Adrenal gland (tissue), 9 donors: ENCODE measurements at regions not wholly inside any gene's neighbourhood (a gene's known extent, or its start where the extent isn't known, plus 50 kb on each side); places are given as distances from the start of the nearest gene placed in this dataset.
"Not testable (repeated sequence)": the region's sequence is repeated elsewhere in the genome, so short reads cannot be mapped to it uniquely, and the experiment has no call there.

Experiments used
- DNase-seq, 7 donors: peaks; one replicate each; pipeline ENCODE4 v3.0.0-alpha.2; 2019 to 2020
- H3K27ac ChIP-seq, 5 donors: fragments of 200-600 bp; sonication (generic) in 4 of 5; 1 replicate in 3 of 5; 2 replicates in 2 of 5; pipeline versions ENCODE4 v1.5.1 to v1.8.0; 2016 to 2020; ENCODE audit warnings: mild to moderate bottlenecking in 1 of 5
- H3K27me3 ChIP-seq: fragments of 200-600 bp; 2 replicates; pipeline ENCODE4 v1.8.0; 2021
- H3K36me3 ChIP-seq, 2 donors: fragments of 200-600 bp; replicated peaks in 1 of 2; 1 replicate in 1 of 2; 2 replicates in 1 of 2; pipeline versions ENCODE4 v1.5.1 to v1.8.0; 2018 to 2022
- H3K4me1 ChIP-seq, 2 donors: fragments of 200-600 bp; replicated peaks in 1 of 2; 1 replicate in 1 of 2; 2 replicates in 1 of 2; pipeline versions ENCODE4 v1.5.1 to v1.8.0; 2018 to 2021
- H3K4me3 ChIP-seq, 4 donors: fragments of 200-600 bp; sonication (generic) in 3 of 4; one replicate each; pipeline ENCODE4 v1.5.1; 2016 to 2018
- H3K9me3 ChIP-seq, 3 donors: fragments of 200-600 bp; sonication (generic) in 1 of 3; replicated peaks in 1 of 3; 1 replicate in 2 of 3; 2 replicates in 1 of 3; pipeline versions ENCODE4 v1.5.1 to v1.8.0; 2016 to 2021
- CTCF ChIP-seq, 6 experiments: fragments of 450-650 bp in 4 of 6; fragments of 200-600 bp in 2 of 6; sonication (generic) in 1 of 6; IDR thresholded peaks; 1 replicate in 5 of 6; 2 replicates in 1 of 6; pipeline versions ENCODE4 v1.5.1 to v1.8.0; 2016 to 2021; ENCODE audit warnings: antibody characterized with exemption in 6 of 6, mild to moderate bottlenecking in 2 of 6, moderate library complexity in 1 of 6
- POLR2A ChIP-seq, 2 donors: fragments of 450-650 bp; IDR thresholded peaks; one replicate each; pipeline ENCODE4 v1.6.1; 2017; ENCODE audit warnings: antibody characterized with exemption in 2 of 2, mild to moderate bottlenecking in 2 of 2, moderate library complexity in 1 of 2
- WGBS, 4 donors: extraction: QIAGEN DNeasy Blood & Tissue Kit in 2 of 4; methylation state at CpG; one replicate each; pipeline versions ENCODE4 v1.1.5 to v1.1.7; 2013 to 2017; 5-methylcytosine and 5-hydroxymethylcytosine counted together
- intact Hi-C, 2 donors: fragments of 100-400 bp; cut with DNase I; formaldehyde crosslinking; loops; one replicate each; pipeline versions ENCODE4 v1.14.1 to v1.15.0; 2022 to 2023
- donor health status: healthy with polysubstance abuse.
- donor health status: Bipolar disorder and iron deficiency.
- donor health status: DM: yes; HTN: yes; CAD: no.
- donor health status: DM: no; HTN: no; CAD: no.
- donor health status: DM: no; HTN: no; CAD: no.

- H3K9me3 ChIP-seq, result no peaks in the 10 kb centered on the region
- H3K27me3 ChIP-seq, result no peaks in the 10 kb centered on the region
- H3K36me3 ChIP-seq, result no peaks in the 10 kb centered on the region
- no peak overlapping the region for H3K4me3 ChIP-seq
- H3K27ac ChIP-seq, result no peak overlapping the region
- no peak for DNase-seq
- TF ChIP-seq POLR2A (IDR thresholded peaks at IDR 0.05) (no peak), CTCF (IDR thresholded peaks at IDR 0.05) (no peak)
- intact Hi-C loops, result no loop called here
- H3K4me1 ChIP-seq, result no peaks in the 10 kb centered on the region
Observed at GRCh38 chr7:110507832-110508231, 583.1 kb upstream of the LRRN3 start.

- H3K4me3 ChIP-seq, H3K27me3 ChIP-seq, H3K36me3 ChIP-seq, H3K9me3 ChIP-seq, intact Hi-C loops, DNase-seq, H3K4me1 ChIP-seq, H3K27ac ChIP-seq: not testable (repeated sequence)
- 54 to 79% (median 55%) methylated on average over 4 to 5 of the region's 5 CpGs for WGBS, 4 donors
Observed at GRCh38 chr7:110514975-110515551, 575.9 kb upstream of the LRRN3 start.

- TF ChIP-seq POLR2A (IDR thresholded peaks at IDR 0.05), result no peak
- no peak for TF ChIP-seq CTCF (IDR thresholded peaks at IDR 0.05)
- Histone ChIP-seq H3K27me3 (no peaks in the 10 kb centered on the region), H3K36me3 (no peaks in the 10 kb centered on the region), H3K27ac (no peak overlapping the region), H3K4me1 (peaks cover 14 to 17% of the 10 kb centered on the region in 2 donors), H3K4me3 (no peak overlapping the region), H3K9me3 (no peaks in the 10 kb centered on the region)
- no peak for DNase-seq
- intact Hi-C loops, result no loop called here
- WGBS, 4 donors, result 83 to 93% (median 88%) methylated on average over 1 to 8 of the region's 8 CpGs
Observed at GRCh38 chr7:110519851-110520250, 571.1 kb upstream of the LRRN3 start.

GRCh38 chr7:110521357-110521911, 569.5 kb upstream of the LRRN3 start:
- H3K4me3 ChIP-seq, result no peak overlapping the region
- H3K4me1 ChIP-seq, result peaks cover 14 to 17% of the 10 kb centered on the region in 2 donors
- H3K36me3 ChIP-seq, result no peaks in the 10 kb centered on the region
- H3K27ac ChIP-seq, result peak overlapping the region in 1 of 5 donors; percentile 42
- H3K27me3 ChIP-seq, result no peaks in the 10 kb centered on the region
- TF ChIP-seq POLR2A (IDR thresholded peaks at IDR 0.05), result no peak
- peak in 6 of 7 donors; percentile 24 to 66 (median 37) for DNase-seq
- no peaks in the 10 kb centered on the region for H3K9me3 ChIP-seq
- WGBS, 4 donors, result 39 to 45% (median 42%) methylated on average over 8 of the region's 8 CpGs
- intact Hi-C loops, result no loop called here

GRCh38 chr7:110522061-110522760, 568.7 kb upstream of the LRRN3 start:
- H3K4me3 ChIP-seq, result no peak overlapping the region
- no peak for DNase-seq
- H3K27ac ChIP-seq, result no peak overlapping the region
- intact Hi-C loops, result no loop called here
- H3K27me3 ChIP-seq, result no peaks in the 10 kb centered on the region
- 66 to 71% (median 68%) methylated on average over 5 of the region's 5 CpGs for WGBS, 4 donors
- no peak for TF ChIP-seq CTCF (IDR thresholded peaks at IDR 0.05)
- TF ChIP-seq POLR2A (IDR thresholded peaks at IDR 0.05), result no peak
- H3K36me3 ChIP-seq, result no peaks in the 10 kb centered on the region
- H3K4me1 ChIP-seq, result peaks cover 14 to 17% of the 10 kb centered on the region in 2 donors
- H3K9me3 ChIP-seq, result no peaks in the 10 kb centered on the region
